ENCODE measurements at regions not wholly inside any gene's neighbourhood (a gene's known extent, or its start where the extent isn't known, plus 50 kb on each side); places are given as distances from the start of the nearest gene placed in this dataset.

- no peak overlapping the region for H3K4me2 ChIP-seq (ENCODE audit: low read length)
Observed at GRCh38 chr12:98332642-98333041, 182.7 kb upstream of the TMPO start.

DNA sequence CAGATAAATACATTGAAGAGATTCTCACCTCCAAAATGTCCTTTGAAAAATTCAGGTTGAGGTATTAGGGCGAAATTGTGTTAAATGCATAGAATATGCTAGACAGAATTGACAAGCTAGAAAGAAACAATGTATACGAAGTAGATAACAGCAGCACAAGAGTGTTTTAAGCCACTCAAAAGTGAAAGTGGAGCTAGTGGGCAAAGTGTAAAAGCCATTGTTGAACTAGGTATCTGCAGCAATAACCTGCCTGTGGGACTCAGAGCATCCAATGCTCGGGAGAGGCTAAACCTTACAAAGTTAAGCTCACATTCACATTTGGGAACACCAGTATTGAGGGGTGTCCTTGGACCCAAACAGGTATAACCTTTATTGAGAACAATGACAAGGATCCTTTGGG is 180.6 kb upstream of the TMPO start:
- Histone ChIP-seq H3K9me3 (ENCODE audit: control insufficient read depth, insufficient read depth, low read length) (no peaks in the 10 kb centered on the region), H3F3A (ENCODE audit: control insufficient read depth, insufficient read depth) (no peaks in the 10 kb centered on the region), H4K20me1 (ENCODE audit: control insufficient read depth, insufficient read depth, low read depth, low read length) (no peaks in the 10 kb centered on the region), H3K27me3 (ENCODE audit: control insufficient read depth, low read length) (no peaks in the 10 kb centered on the region), H3K27ac (ENCODE audit: low read depth, low read length) (no peak overlapping the region), H3K9me2 (replicated peaks; ENCODE audit: control insufficient read depth, low read length) (no peaks in the 10 kb centered on the region), H3K79me2 (ENCODE audit: control insufficient read depth, low read length) (no peaks in the 10 kb centered on the region), H3K36me3 (ENCODE audit: control insufficient read depth, low read length) (no peaks in the 10 kb centered on the region), H3K4me1 (ENCODE audit: control insufficient read depth, low read length) (no peaks in the 10 kb centered on the region), H3K4me2 (ENCODE audit: low read length) (no peak overlapping the region), H3K4me3 (ENCODE audit: low read length) (no peak overlapping the region)
- TF ChIP-seq CTCF (IDR thresholded peaks at IDR 0.05; ENCODE audit: low read depth, low read length, poor library complexity, severe bottlenecking) = no peak
- TF ChIP-seq EZH2phosphoT487 (IDR thresholded peaks at IDR 0.05; ENCODE audit: borderline replicate concordance, low read length) = no peak

More at GRCh38 chr12:98332642-98333041, 182.7 kb upstream of the TMPO start:
- Histone ChIP-seq H3K4me3 (ENCODE audit: low read length) (no peak overlapping the region), H3K36me3 (ENCODE audit: control insufficient read depth, low read length) (no peaks in the 10 kb centered on the region), H3K9me3 (ENCODE audit: control insufficient read depth, insufficient read depth, low read length) (no peaks in the 10 kb centered on the region), H3K9me2 (replicated peaks; ENCODE audit: control insufficient read depth, low read length) (no peaks in the 10 kb centered on the region), H3K4me1 (ENCODE audit: control insufficient read depth, low read length) (no peaks in the 10 kb centered on the region), H4K20me1 (ENCODE audit: control insufficient read depth, insufficient read depth, low read depth, low read length) (no peaks in the 10 kb centered on the region), H3K79me2 (ENCODE audit: control insufficient read depth, low read length) (no peaks in the 10 kb centered on the region), H3K27ac (ENCODE audit: low read depth, low read length) (no peak overlapping the region), H3F3A (ENCODE audit: control insufficient read depth, insufficient read depth) (no peaks in the 10 kb centered on the region), H3K27me3 (ENCODE audit: control insufficient read depth, low read length) (no peaks in the 10 kb centered on the region)
- TF ChIP-seq CTCF (IDR thresholded peaks at IDR 0.05; ENCODE audit: low read depth, low read length, poor library complexity, severe bottlenecking) (no peak), EZH2phosphoT487 (IDR thresholded peaks at IDR 0.05; ENCODE audit: borderline replicate concordance, low read length) (no peak)

GRCh38 chr12:98341026-98341425 is 174.4 kb upstream of the TMPO start:
- Histone ChIP-seq H3K27me3 (ENCODE audit: control insufficient read depth, low read length) (peaks cover 10% of the 10 kb centered on the region), H3K4me2 (ENCODE audit: low read length) (no peak overlapping the region), H3K9me3 (ENCODE audit: control insufficient read depth, insufficient read depth, low read length) (no peaks in the 10 kb centered on the region), H3K27ac (ENCODE audit: low read depth, low read length) (no peak overlapping the region), H3K79me2 (ENCODE audit: control insufficient read depth, low read length) (no peaks in the 10 kb centered on the region), H3K36me3 (ENCODE audit: control insufficient read depth, low read length) (no peaks in the 10 kb centered on the region), H3K4me1 (ENCODE audit: control insufficient read depth, low read length) (no peaks in the 10 kb centered on the region), H3K4me3 (ENCODE audit: low read length) (no peak overlapping the region), H3F3A (ENCODE audit: control insufficient read depth, insufficient read depth) (no peaks in the 10 kb centered on the region), H3K9me2 (replicated peaks; ENCODE audit: control insufficient read depth, low read length) (no peaks in the 10 kb centered on the region), H4K20me1 (ENCODE audit: control insufficient read depth, insufficient read depth, low read depth, low read length) (no peaks in the 10 kb centered on the region)
- no peak for TF ChIP-seq CTCF (IDR thresholded peaks at IDR 0.05; ENCODE audit: low read depth, low read length, poor library complexity, severe bottlenecking)
- no peak for TF ChIP-seq EZH2phosphoT487 (IDR thresholded peaks at IDR 0.05; ENCODE audit: borderline replicate concordance, low read length)

GRCh38 chr12:98341732-98342131 is 173.7 kb upstream of the TMPO start:
- H3K36me3 ChIP-seq (ENCODE audit: control insufficient read depth, low read length) = no peaks in the 10 kb centered on the region
- H3F3A ChIP-seq (ENCODE audit: control insufficient read depth, insufficient read depth) = no peaks in the 10 kb centered on the region
- H4K20me1 ChIP-seq (ENCODE audit: control insufficient read depth, insufficient read depth, low read depth, low read length) = no peaks in the 10 kb centered on the region
- no peak overlapping the region for H3K4me2 ChIP-seq (ENCODE audit: low read length)
- no peak overlapping the region for H3K27ac ChIP-seq (ENCODE audit: low read depth, low read length)
- TF ChIP-seq CTCF (IDR thresholded peaks at IDR 0.05; ENCODE audit: low read depth, low read length, poor library complexity, severe bottlenecking) (no peak), EZH2phosphoT487 (IDR thresholded peaks at IDR 0.05; ENCODE audit: borderline replicate concordance, low read length) (no peak)
- H3K9me3 ChIP-seq (ENCODE audit: control insufficient read depth, insufficient read depth, low read length) = no peaks in the 10 kb centered on the region
- H3K4me1 ChIP-seq (ENCODE audit: control insufficient read depth, low read length) = no peaks in the 10 kb centered on the region
- no peaks in the 10 kb centered on the region for H3K79me2 ChIP-seq (ENCODE audit: control insufficient read depth, low read length)
- no peaks in the 10 kb centered on the region for H3K9me2 ChIP-seq (replicated peaks; ENCODE audit: control insufficient read depth, low read length)
- H3K4me3 ChIP-seq (ENCODE audit: low read length) = no peak overlapping the region
- peaks cover 10% of the 10 kb centered on the region for H3K27me3 ChIP-seq (ENCODE audit: control insufficient read depth, low read length)

Measured in DOHH2 (cell line).